SK-N-SH (cell line): ENCODE measurements at regions not wholly inside any gene's neighbourhood (a gene's known extent, or its start where the extent isn't known, plus 50 kb on each side); places are given as distances from the start of the nearest gene placed in this dataset.

Experiments used
- CTCF ChIP-seq: fragments of 200-600 bp; sonication (generic); IDR thresholded peaks from 2 replicates; pipeline ENCODE4 v1.6.1; 2017; ENCODE audit warnings: antibody characterized with exemption, mild to moderate bottlenecking, moderate library complexity
- IRF3 ChIP-seq: fragments of 150-350 bp; IDR thresholded peaks from 2 replicates; pipeline ENCODE4 v1.6.1; 2016; ENCODE audit warnings: mild to moderate bottlenecking, low read depth, low read length
- RAD21 ChIP-seq: IDR thresholded peaks from 2 replicates; pipeline ENCODE4 v1.6.1; 2012; ENCODE audit warnings: mild to moderate bottlenecking, low read length
- RCOR1 ChIP-seq: fragments of 150-350 bp; IDR thresholded peaks from 2 replicates; pipeline ENCODE4 v1.6.1; 2017; ENCODE audit warnings: antibody characterized with exemption, low read length

- TF ChIP-seq RCOR1 (no peak), RAD21 (no peak), IRF3 (no peak), CTCF (no peak)
Measured at GRCh38 chr6:109224994-109225393, 129.7 kb downstream of the CEP57L1 start.
